PC-3 (cell line): ENCODE measurements at regions not wholly inside any gene's neighbourhood (a gene's known extent, or its start where the extent isn't known, plus 50 kb on each side); places are given as distances from the start of the nearest gene placed in this dataset.

Experiments
- ATAC-seq: fragments of 200-7000 bp; cut with Tn5 transposase; 2 replicates; pipeline ENCODE4 v1.9.1; 2020; ENCODE audit warnings: mild to moderate bottlenecking, moderate library complexity
- BruUV-seq: library from RNA; stranded (reverse); fragments of 400-500 nt; replicated peaks from 2 replicates; lab custom pipeline; 2021; lab: Mats Ljungman, UMichigan
- CTCF ChIA-PET: fragments of 300-600 bp; sonication (Branson Sonifier 250); formaldehyde crosslinking; loops from one replicate; lab custom pipeline; 2022; ENCODE audit warnings: antibody characterized with exemption; lab: Charles Lee
- POLR2A ChIA-PET: fragments of 300-600 bp; sonication (Branson Sonifier 250); formaldehyde crosslinking; loops from one replicate; lab custom pipeline; 2022; ENCODE audit warnings: antibody characterized with exemption; ENCODE audit not compliant: unreplicated experiment; lab: Charles Lee
- DNase-seq: peaks from one replicate; pipeline ENCODE4 v3.0.0-alpha.2; 2015
- H2AFZ ChIP-seq: fragments of 300-600 bp; sonication (generic); 2 replicates; pipeline ENCODE4 v1.6.0; 2016; ENCODE audit warnings: antibody characterized with exemption, low read length
- H3F3A ChIP-seq: fragments of 300-600 bp; sonication (generic); one replicate; pipeline ENCODE4 v1.6.0; 2017; ENCODE audit warnings: antibody characterized with exemption, low read length, control low read depth, mild to moderate bottlenecking; ENCODE audit not compliant: unreplicated experiment
- H3K27ac ChIP-seq: fragments of 300-600 bp; sonication (generic); 2 replicates; pipeline ENCODE4 v1.5.1; 2016; ENCODE audit warnings: mild to moderate bottlenecking, low read length
- H3K27me3 ChIP-seq: fragments of 300-600 bp; sonication (generic); 2 replicates; pipeline ENCODE4 v1.6.1; 2016; ENCODE audit warnings: low read length, mixed read lengths
- H3K36me3 ChIP-seq: fragments of 300-600 bp; sonication (generic); 2 replicates; pipeline ENCODE4 v1.6.1; 2016; ENCODE audit warnings: low read depth, mixed run types, low read length, mixed read lengths
- H3K4me1 ChIP-seq: fragments of 300-600 bp; sonication (generic); 2 replicates; pipeline ENCODE4 v1.5.1; 2016; ENCODE audit warnings: low read length; ENCODE audit not compliant: insufficient read depth
- H3K4me2 ChIP-seq: fragments of 300-600 bp; sonication (generic); 2 replicates; pipeline ENCODE4 v1.6.0; 2016; ENCODE audit warnings: low read length
- H3K4me3 ChIP-seq: fragments of 300-600 bp; sonication (generic); 2 replicates; pipeline ENCODE4 v1.5.1; 2016; ENCODE audit warnings: mild to moderate bottlenecking, low read length, mixed read lengths
- H3K79me2 ChIP-seq: fragments of 300-600 bp; sonication (generic); 2 replicates; pipeline ENCODE4 v1.6.1; 2017; ENCODE audit warnings: low read length, mixed read lengths
- H3K9ac ChIP-seq: fragments of 300-600 bp; sonication (generic); 2 replicates; pipeline ENCODE4 v1.6.0; 2016; ENCODE audit warnings: mild to moderate bottlenecking, low read length
- H3K9me2 ChIP-seq: fragments of 300-600 bp; sonication (generic); replicated peaks from 2 replicates; pipeline ENCODE4 v1.6.1; 2016; ENCODE audit warnings: mixed run types, low read length, mixed read lengths
- H3K9me3 ChIP-seq: fragments of 300-600 bp; sonication (generic); 2 replicates; pipeline ENCODE4 v1.6.1; 2016; ENCODE audit warnings: low read length, mixed read lengths
- H4K20me1 ChIP-seq: fragments of 300-600 bp; sonication (generic); 2 replicates; pipeline ENCODE4 v1.6.1; 2016; ENCODE audit warnings: low read length, mixed read lengths
- CTCF ChIP-seq: fragments of 300-600 bp; sonication (generic); conservative IDR thresholded peaks from 2 replicates; pipeline ENCODE4 v1.5.1; 2017; ENCODE audit warnings: antibody characterized with exemption, low read depth, mild to moderate bottlenecking, low read length
- EZH2 ChIP-seq: fragments of 300-600 bp; sonication (generic); IDR thresholded peaks from one replicate; pipeline ENCODE4 v1.6.1; 2017; ENCODE audit warnings: antibody characterized with exemption, mild to moderate bottlenecking, low read length; ENCODE audit not compliant: unreplicated experiment
- EZH2phosphoT487 ChIP-seq: fragments of 300-600 bp; sonication (generic); IDR thresholded peaks from 2 replicates; pipeline ENCODE4 v1.6.1; 2018; ENCODE audit warnings: mild to moderate bottlenecking, antibody characterized with exemption, low read length, borderline replicate concordance
- intact Hi-C: fragments of 100-400 bp; cut with micrococcal nuclease; formaldehyde crosslinking; loops from 2 replicates; pipeline ENCODE4 v1.9.0; 2023

GRCh38 chr13:34028496-34029442 is 210.8 kb downstream of the RFC3 start:
- H3K9me2 ChIP-seq = no peaks in the 10 kb centered on the region
- ATAC-seq (peak; percentile 78), DNase-seq (peak; percentile 69)
- H3K4me2 ChIP-seq = peak overlapping the region; percentile 53
- CTCF ChIA-PET = no interaction called here
- no peak overlapping the region for H3K4me3 ChIP-seq
- POLR2A ChIA-PET = no interaction called here
- peaks cover 44% of the 10 kb centered on the region for H3K4me1 ChIP-seq
- no peaks in the 10 kb centered on the region for H3K36me3 ChIP-seq
- no peak for TF ChIP-seq EZH2
- no peak for TF ChIP-seq CTCF
- no peak for TF ChIP-seq EZH2phosphoT487
- no peak overlapping the region for H2AFZ ChIP-seq
- H3K79me2 ChIP-seq = no peaks in the 10 kb centered on the region
- H3K9ac ChIP-seq = peak overlapping the region; percentile 9; the same call in 1 of the 2 replicates
- H3K27ac ChIP-seq = peak overlapping the region; percentile 79
- H3F3A ChIP-seq = no peaks in the 10 kb centered on the region
- no peaks in the 10 kb centered on the region for H3K9me3 ChIP-seq
- no peaks in the 10 kb centered on the region for H4K20me1 ChIP-seq
- BruUV-seq = no TSS peak
- no peaks in the 10 kb centered on the region for H3K27me3 ChIP-seq
- intact Hi-C loops = no loop called here

- Histone ChIP-seq H3K9me3 (no peaks in the 10 kb centered on the region), H3K27ac (no peak overlapping the region), H3K4me3 (no peak overlapping the region), H2AFZ (no peak overlapping the region), H3K9ac (no peak overlapping the region), H3K27me3 (no peaks in the 10 kb centered on the region), H3K4me2 (no peak overlapping the region), H3K36me3 (no peaks in the 10 kb centered on the region), H4K20me1 (no peaks in the 10 kb centered on the region), H3K79me2 (no peaks in the 10 kb centered on the region), H3K4me1 (peaks cover 38% of the 10 kb centered on the region), H3F3A (no peaks in the 10 kb centered on the region), H3K9me2 (no peaks in the 10 kb centered on the region)
- no peak for ATAC-seq
- TF ChIP-seq CTCF (no peak), EZH2phosphoT487 (no peak), EZH2 (no peak)
- BruUV-seq = no TSS peak
- ChIA-PET POLR2A (no interaction called here), CTCF (no interaction called here)
- DNase-seq = peak; percentile 30
- intact Hi-C loops = no loop called here
These were observed 212.8 kb downstream of the RFC3 start for GRCh38 chr13:34030782-34031181.

- CTCF ChIA-PET = no interaction called here
- Histone ChIP-seq H3K4me2 (no peak overlapping the region), H3F3A (no peaks in the 10 kb centered on the region), H2AFZ (no peak overlapping the region), H3K36me3 (no peaks in the 10 kb centered on the region), H3K4me3 (no peak overlapping the region), H3K79me2 (no peaks in the 10 kb centered on the region), H3K27me3 (no peaks in the 10 kb centered on the region), H3K4me1 (peaks cover 40% of the 10 kb centered on the region), H3K27ac (no peak overlapping the region), H4K20me1 (no peaks in the 10 kb centered on the region), H3K9ac (no peak overlapping the region), H3K9me2 (no peaks in the 10 kb centered on the region), H3K9me3 (no peaks in the 10 kb centered on the region)
- BruUV-seq = no TSS peak
- TF ChIP-seq CTCF (no peak), EZH2 (no peak)
- ATAC-seq (no peak), DNase-seq (no peak)
- intact Hi-C loops = no loop called here
- POLR2A ChIA-PET = no interaction called here
These were observed 213.7 kb downstream of the RFC3 start for GRCh38 chr13:34031610-34032009.
